Stimulated activated naive CD8-positive, alpha-beta T cell treated with anti-CD3 and anti-CD28 coated beads, Interleukin-15, Interleukin-2, amounts not matched to agents 100 U/mL and 50 U/mL, for 24 hours (primary cell): ENCODE measurements at regions not wholly inside any gene's neighbourhood (a gene's known extent, or its start where the extent isn't known, plus 50 kb on each side); places are given as distances from the start of the nearest gene placed in this dataset.
"Not testable (repeated sequence)": the region's sequence is repeated elsewhere in the genome, so short reads cannot be mapped to it uniquely, and the experiment has no call there.

ENCODE experiments used
- ATAC-seq: fragments of 150-1000 bp; cut with Tn5 transposase; one replicate; pipeline ENCODE4 v1.10.0; 2021
- DNase-seq: peaks from one replicate; pipeline ENCODE4 v3.0.0; 2021

DNA sequence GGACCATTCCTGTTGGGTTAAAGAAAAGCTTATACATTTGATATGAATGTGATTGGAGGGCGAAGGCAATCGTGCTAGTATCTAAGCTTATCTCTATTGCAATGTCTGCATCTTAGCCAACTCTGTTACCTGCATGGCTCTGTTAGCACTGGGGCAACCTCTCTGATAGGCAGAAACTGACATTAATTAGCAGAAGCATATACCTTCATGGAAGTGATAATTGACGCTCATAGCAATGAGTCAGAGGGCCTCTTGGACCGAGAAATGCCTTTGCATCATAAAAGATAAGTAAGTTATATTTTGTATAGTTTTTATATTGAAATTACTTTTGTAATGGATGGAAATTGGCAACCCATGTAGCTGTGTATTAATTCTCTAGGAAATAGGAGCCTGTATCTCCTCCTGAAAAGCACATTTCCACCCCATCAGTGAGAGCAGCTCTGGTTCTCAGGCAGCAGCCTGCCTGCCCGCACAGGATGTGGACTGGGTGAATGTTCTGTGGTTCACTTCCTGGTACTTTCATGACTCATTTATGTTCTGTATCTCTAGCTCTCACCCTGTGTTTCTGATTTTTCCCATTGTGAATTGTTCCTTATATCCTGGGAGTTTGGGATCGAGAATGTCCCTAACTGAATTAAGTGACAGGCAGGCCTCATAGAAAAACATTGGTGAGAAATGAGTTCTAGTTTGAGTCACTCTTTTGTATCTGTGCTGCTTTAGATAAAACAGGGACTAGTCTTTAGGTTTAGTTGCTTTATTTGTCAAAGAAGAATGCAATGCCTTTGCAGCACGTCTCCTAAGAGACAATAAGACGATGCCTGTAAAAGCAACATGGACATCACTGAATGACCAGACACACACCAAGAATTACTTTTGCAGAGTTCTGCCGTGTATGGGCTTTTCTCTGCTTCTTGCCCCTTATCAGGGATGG, 344.9 kb downstream of the DCDC2C start:
- peak; percentile 73 for ATAC-seq

GRCh38 chr2:4049463-4049862, 346.1 kb downstream of the DCDC2C start:
- no peak for DNase-seq

More for the DNA sequence above, 344.9 kb downstream of the DCDC2C start:
- DNase-seq: peak; percentile 6

GRCh38 chr2:4053769-4054493, 350.6 kb downstream of the DCDC2C start:
- no peak for ATAC-seq

More at GRCh38 chr2:4049463-4049862, 346.1 kb downstream of the DCDC2C start:
- no peak for ATAC-seq

GRCh38 chr2:4066217-4066616, 362.8 kb downstream of the DCDC2C start:
- ATAC-seq (no peak), DNase-seq (no peak)

More at GRCh38 chr2:4053769-4054493, 350.6 kb downstream of the DCDC2C start:
- no peak for DNase-seq

GRCh38 chr2:4073026-4073569, 369.7 kb downstream of the DCDC2C start:
- DNase-seq (no peak), ATAC-seq (no peak)

DNA sequence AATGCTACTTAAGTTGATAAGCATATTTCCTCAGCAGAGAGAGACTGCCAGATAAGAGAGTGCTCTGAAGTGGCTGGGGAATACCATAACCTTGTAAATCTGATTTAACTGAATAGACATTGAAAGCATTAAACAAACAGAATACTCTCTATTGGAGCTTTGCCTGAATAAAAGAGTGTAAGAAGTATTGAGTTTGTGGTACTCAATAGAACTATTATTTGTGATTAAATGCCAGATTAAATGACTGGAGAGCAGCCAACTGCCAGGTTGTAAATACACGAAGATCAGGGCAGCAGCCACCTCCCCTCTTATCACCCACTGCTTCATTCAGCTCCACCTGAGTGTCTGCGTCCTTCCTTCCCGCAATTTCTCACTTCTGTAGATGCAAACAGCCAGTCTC, 373.6 kb downstream of the DCDC2C start:
- ATAC-seq (no peak), DNase-seq (no peak)

GRCh38 chr2:4085186-4085585, 381.8 kb downstream of the DCDC2C start:
- ATAC-seq: no peak
- DNase-seq: no peak

- no peak for DNase-seq
- no peak for ATAC-seq
These were observed 387.6 kb downstream of the DCDC2C start for GRCh38 chr2:4090668-4091630.

DNA sequence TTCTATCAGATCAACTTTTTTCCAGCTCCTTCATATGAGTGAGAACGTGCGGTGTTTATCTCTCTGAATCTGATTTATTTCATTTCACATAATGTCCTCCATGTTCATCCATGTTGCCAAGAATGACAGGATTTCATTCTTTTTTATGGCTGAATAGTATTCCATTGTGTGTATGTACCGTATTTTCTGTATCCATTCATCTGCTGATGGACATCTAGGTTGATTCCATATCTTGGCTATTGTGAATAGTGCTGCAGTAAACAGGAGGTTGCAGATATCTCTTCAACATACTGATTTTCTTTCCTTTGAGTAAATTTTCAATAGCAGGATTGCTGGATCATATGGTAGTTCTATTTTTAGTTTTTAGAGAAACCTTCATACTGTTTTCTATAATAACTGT, 388.5 kb downstream of the DCDC2C start:
- ATAC-seq (no peak), DNase-seq (no peak)

GRCh38 chr2:4094743-4095142, 391.4 kb downstream of the DCDC2C start:
- no peak for ATAC-seq

GRCh38 chr2:4096978-4097766, 393.8 kb downstream of the DCDC2C start:
- DNase-seq: no peak
- ATAC-seq: no peak

More at GRCh38 chr2:4094743-4095142, 391.4 kb downstream of the DCDC2C start:
- DNase-seq: no peak

DNA sequence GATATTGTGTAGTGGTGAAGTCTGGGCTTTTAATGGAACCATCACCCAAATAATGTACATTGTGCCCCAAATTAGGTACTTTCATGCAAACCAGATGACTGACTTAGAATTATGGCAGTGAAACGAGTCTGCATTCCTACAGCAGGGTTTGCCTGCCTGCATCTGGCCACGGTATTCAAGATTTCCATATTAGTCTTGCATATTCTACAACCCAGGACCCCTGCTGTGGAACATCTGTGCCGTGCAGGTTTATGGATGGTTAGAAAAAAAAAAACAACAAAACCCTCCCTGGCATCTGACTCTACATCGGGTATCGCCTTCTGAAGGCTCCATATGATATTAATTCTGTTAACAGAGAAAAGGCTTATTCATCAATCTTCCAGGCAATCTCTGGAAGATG, 394.8 kb downstream of the DCDC2C start:
- DNase-seq: no peak
- no peak for ATAC-seq

DNA sequence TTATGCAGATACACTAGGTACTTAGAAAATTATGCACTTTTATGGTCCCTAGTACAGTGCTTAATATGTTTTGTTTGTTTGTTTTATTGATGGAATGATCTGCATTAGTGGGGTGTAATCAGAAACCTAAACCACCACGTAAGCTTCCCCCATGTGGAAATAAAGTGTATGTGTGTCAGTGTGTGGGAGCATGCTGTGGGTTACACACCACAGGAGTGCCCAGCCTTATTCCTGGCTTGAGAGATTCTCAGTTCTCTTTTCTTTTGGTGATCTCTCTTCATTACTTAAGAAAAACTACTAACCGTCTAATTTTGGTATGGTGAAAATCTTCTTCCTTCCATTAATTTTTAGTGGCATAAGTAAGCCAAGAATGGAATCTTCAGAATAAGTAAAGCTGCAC, 398.6 kb downstream of the DCDC2C start:
- ATAC-seq: no peak
- no peak for DNase-seq

- ATAC-seq (no peak), DNase-seq (no peak)
These were observed 403.8 kb downstream of the DCDC2C start for GRCh38 chr2:4107179-4107578.

- ATAC-seq (no peak), DNase-seq (no peak)
These were observed 406.9 kb downstream of the DCDC2C start for GRCh38 chr2:4110273-4110672.

DNA sequence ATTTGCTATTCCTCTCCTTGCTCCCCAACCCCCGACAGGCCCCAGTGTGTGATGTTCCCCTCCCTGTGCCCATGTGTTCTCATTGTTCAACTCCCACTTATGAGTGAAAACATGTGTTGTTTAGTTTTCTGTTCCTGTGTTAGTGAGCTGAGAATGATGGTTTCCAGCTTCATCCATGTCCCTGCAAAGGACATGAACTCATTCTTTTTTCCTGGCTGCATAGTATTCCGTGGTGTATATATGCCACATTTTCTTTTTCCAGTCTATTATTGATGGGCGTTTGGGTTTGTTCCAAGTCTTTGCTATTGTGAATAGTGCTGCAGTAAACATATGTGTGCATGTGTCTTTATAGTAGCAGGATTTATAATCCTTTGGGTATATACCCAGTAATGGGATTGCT, 412.1 kb downstream of the DCDC2C start:
- ATAC-seq, DNase-seq: not testable (repeated sequence)

- DNase-seq (no peak), ATAC-seq (no peak)
These were observed 419.4 kb downstream of the DCDC2C start for GRCh38 chr2:4122726-4123125.

GRCh38 chr2:4130651-4131050, 427.3 kb downstream of the DCDC2C start:
- ATAC-seq (no peak), DNase-seq (no peak)

GRCh38 chr2:4134551-4135550, 431.5 kb downstream of the DCDC2C start:
- DNase-seq: no peak
- ATAC-seq: no peak

- ATAC-seq (no peak), DNase-seq (no peak)
These were observed 432.4 kb downstream of the DCDC2C start for GRCh38 chr2:4135765-4136164.
